ENCODE measurements at regions not wholly inside any gene's neighbourhood (a gene's known extent, or its start where the extent isn't known, plus 50 kb on each side); places are given as distances from the start of the nearest gene placed in this dataset.
"Not testable (repeated sequence)": the region's sequence is repeated elsewhere in the genome, so short reads cannot be mapped to it uniquely, and the experiment has no call there.

- 47 to 53% methylated on average over 17 of the region's 17 CpGs for WGBS, 2 donors
- no peaks in the 10 kb centered on the region for H3K9me3 ChIP-seq
- H3K4me1 ChIP-seq, result peaks cover 0 to 6% (median 0%) of the 10 kb centered on the region in 4 donors
- no peak overlapping the region for H3K4me3 ChIP-seq
- H3K27ac ChIP-seq, result no peak overlapping the region
- intact Hi-C loops (cut with DNase I), result no loop called here
- DNase-seq, result no peak
- H3K27me3 ChIP-seq, result peaks cover 8 to 26% (median 24%) of the 10 kb centered on the region in 3 donors
- no peak for TF ChIP-seq CTCF (IDR thresholded peaks at IDR 0.05)
- no peak for TF ChIP-seq POLR2A (IDR thresholded peaks at IDR 0.05)
- TF ChIP-seq EP300 (IDR thresholded peaks at IDR 0.05), result no peak
- TF ChIP-seq POLR2AphosphoS5 (IDR thresholded peaks at IDR 0.05), result no peak
- H3K36me3 ChIP-seq, result no peaks in the 10 kb centered on the region
Measured at GRCh38 chr5:176134529-176135223, 103.5 kb upstream of the SIMC1 start.

GRCh38 chr5:176140138-176140537 lies 98.1 kb upstream of the SIMC1 start:
- intact Hi-C loops (cut with DNase I); H3K9me3 ChIP-seq; H3K4me3 ChIP-seq; DNase-seq; H3K27me3 ChIP-seq; H3K27ac ChIP-seq; H3K36me3 ChIP-seq; H3K4me1 ChIP-seq: not testable (repeated sequence)
- 79 to 88% methylated on average over 1 of the region's 1 CpG for WGBS, 2 donors

GRCh38 chr5:176144508-176144907 lies 93.7 kb upstream of the SIMC1 start:
- WGBS, 2 donors, result 72 to 85% methylated on average over 2 of the region's 2 CpGs
- H3K4me3 ChIP-seq, result no peak overlapping the region
- H3K9me3 ChIP-seq, result no peaks in the 10 kb centered on the region
- no peaks in the 10 kb centered on the region for H3K36me3 ChIP-seq
- no peak overlapping the region for H3K27ac ChIP-seq
- intact Hi-C loops (cut with DNase I), result no loop called here
- no peaks in the 10 kb centered on the region for H3K4me1 ChIP-seq
- no peak for DNase-seq
- TF ChIP-seq CTCF (IDR thresholded peaks at IDR 0.05) (no peak), POLR2AphosphoS5 (IDR thresholded peaks at IDR 0.05) (no peak), POLR2A (IDR thresholded peaks at IDR 0.05) (no peak), EP300 (IDR thresholded peaks at IDR 0.05) (no peak)
- H3K27me3 ChIP-seq, result no peaks in the 10 kb centered on the region

GRCh38 chr5:176149948-176150347 lies 88.3 kb upstream of the SIMC1 start:
- intact Hi-C loops (cut with DNase I); H3K4me1 ChIP-seq; H3K27ac ChIP-seq; H3K4me3 ChIP-seq; H3K36me3 ChIP-seq; H3K9me3 ChIP-seq; H3K27me3 ChIP-seq; DNase-seq: not testable (repeated sequence)
- WGBS, 2 donors, result 97 to 98% methylated on average over 3 of the region's 3 CpGs

- DNase-seq, result no peak
- H3K4me1 ChIP-seq, result no peaks in the 10 kb centered on the region
- H3K36me3 ChIP-seq, result no peaks in the 10 kb centered on the region
- peaks cover 0 to 9% (median 0%) of the 10 kb centered on the region in 3 donors for H3K27me3 ChIP-seq
- no peak overlapping the region for H3K4me3 ChIP-seq
- 32 to 62% methylated on average over 9 of the region's 9 CpGs for WGBS, 2 donors
- TF ChIP-seq POLR2A (IDR thresholded peaks at IDR 0.05) (no peak), EP300 (IDR thresholded peaks at IDR 0.05) (no peak), CTCF (IDR thresholded peaks at IDR 0.05) (no peak), POLR2AphosphoS5 (IDR thresholded peaks at IDR 0.05) (no peak)
- intact Hi-C loops (cut with DNase I), result no loop called here
- no peaks in the 10 kb centered on the region for H3K9me3 ChIP-seq
- H3K27ac ChIP-seq, result no peak overlapping the region
Measured at GRCh38 chr5:176151281-176151680, 86.9 kb upstream of the SIMC1 start.

All from sigmoid colon (tissue), 6 donors.